ENCODE measurements at regions not wholly inside any gene's neighbourhood (a gene's known extent, or its start where the extent isn't known, plus 50 kb on each side); places are given as distances from the start of the nearest gene placed in this dataset.

DNA sequence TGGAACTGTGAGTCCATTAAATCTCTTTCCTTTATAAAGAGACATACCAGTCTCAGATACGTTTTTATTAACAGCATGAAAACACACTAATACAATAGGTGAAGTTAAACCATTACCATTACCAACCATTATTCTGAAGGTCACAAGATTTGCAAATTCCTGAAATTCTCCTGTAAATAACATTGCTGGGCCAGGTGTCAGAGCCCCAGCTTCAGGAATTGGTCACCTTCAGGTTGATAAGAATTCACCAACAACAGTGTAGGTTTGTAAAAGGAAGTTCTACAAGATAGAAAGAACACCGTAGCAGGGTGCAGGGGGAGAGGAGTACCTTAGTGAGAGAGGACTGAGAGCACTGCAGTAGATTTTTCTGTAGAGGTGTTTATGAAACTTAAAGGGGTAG lies 644.3 kb downstream of the CDY2B start:
- TF ChIP-seq POLR2A (IDR thresholded peaks at IDR 0.05) (no peak), POLR2AphosphoS5 (IDR thresholded peaks at IDR 0.05) (no peak), CTCF (IDR thresholded peaks at IDR 0.05) (no peak), EP300 (IDR thresholded peaks at IDR 0.05) (no peak)
- no peaks in the 10 kb centered on the region for H3K27me3 ChIP-seq
- no peak overlapping the region for H3K27ac ChIP-seq
- intact Hi-C loops (cut with DNase I; ENCODE audit: low total_unique reads) = no loop called here
- no peak for DNase-seq
- 32 to 56% (median 55%) methylated on average over 2 of the region's 2 CpGs; no CpG with 5 or more reads in 2 of the 5 donors for WGBS, 5 donors
- no peak overlapping the region for H3K4me3 ChIP-seq
- no peaks in the 10 kb centered on the region for H3K36me3 ChIP-seq
- H3K9me3 ChIP-seq = peaks cover 0 to 5% (median 0%) of the 10 kb centered on the region in 4 donors
- no peaks in the 10 kb centered on the region for H3K4me1 ChIP-seq

DNA sequence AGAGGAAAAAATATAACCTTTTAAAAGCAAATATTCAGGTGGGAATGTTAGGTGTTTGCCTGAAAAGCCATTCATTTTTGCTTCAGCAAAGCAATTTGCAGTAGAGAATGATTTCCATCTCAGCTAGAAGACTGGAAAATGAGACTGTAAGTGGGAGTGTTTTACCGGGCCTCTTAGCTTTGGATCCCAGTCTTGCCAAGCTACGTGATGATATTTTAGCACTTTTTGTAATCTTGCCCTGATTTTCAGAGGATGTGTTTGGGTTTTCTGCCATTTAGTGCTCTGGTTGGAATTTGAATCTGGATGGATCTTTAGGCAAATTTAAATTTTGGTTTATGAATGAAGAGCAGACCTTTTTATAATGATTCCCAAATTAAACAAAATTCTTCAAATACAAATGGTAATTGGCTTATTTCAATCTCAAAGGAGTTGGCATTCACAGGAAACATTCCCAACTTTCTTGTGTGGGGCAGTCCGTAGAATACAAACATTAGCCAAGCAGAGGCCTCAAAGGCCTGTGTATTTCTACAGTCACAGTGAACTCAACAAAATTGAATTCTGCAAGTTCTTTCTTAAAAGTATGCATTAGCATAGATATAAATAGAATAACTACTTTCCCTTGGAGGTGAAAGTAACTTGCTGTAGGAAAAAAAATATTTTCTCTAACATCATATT lies 646.4 kb downstream of the CDY2B start:
- no peak for DNase-seq
- intact Hi-C loops (cut with DNase I; ENCODE audit: low total_unique reads) = no loop called here
- Histone ChIP-seq H3K4me1 (no peaks in the 10 kb centered on the region), H3K9me3 (no peaks in the 10 kb centered on the region), H3K36me3 (no peaks in the 10 kb centered on the region), H3K27me3 (no peaks in the 10 kb centered on the region), H3K27ac (no peak overlapping the region), H3K4me3 (no peak overlapping the region)
- 27 to 29% (median 28%) methylated on average over 3 of the region's 3 CpGs; no CpG with 5 or more reads in 2 of the 5 donors for WGBS, 5 donors
- TF ChIP-seq POLR2A (IDR thresholded peaks at IDR 0.05) = no peak
- TF ChIP-seq POLR2AphosphoS5 (IDR thresholded peaks at IDR 0.05) = no peak
- no peak for TF ChIP-seq CTCF (IDR thresholded peaks at IDR 0.05)
- TF ChIP-seq EP300 (IDR thresholded peaks at IDR 0.05) = no peak

GRCh38 chrY:17231994-17232393 lies 648.0 kb downstream of the CDY2B start:
- no peak overlapping the region for H3K4me3 ChIP-seq
- 69 to 79% (median 78%) methylated on average over 3 of the region's 3 CpGs; no CpG with 5 or more reads in 2 of the 5 donors for WGBS, 5 donors

DNA sequence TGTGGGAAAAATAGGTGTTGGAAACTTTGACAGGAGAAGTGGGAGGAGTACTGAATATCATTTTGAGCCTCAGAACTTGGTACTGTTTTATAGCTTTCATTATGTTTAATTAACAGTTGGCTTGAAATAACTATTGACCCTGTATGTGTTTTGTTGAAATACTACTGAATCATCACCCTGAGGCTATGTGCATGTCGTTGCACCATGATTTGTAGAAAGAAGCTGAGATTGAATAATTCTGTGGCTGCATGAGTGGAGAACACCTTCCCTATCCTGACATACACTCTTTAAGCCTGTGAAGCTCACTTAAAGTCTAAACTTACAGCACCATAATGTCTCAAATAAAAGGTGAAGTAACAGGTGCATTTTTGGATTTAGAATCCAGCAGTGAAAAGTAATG lies 656.5 kb downstream of the CDY2B start:
- DNase-seq = no peak
- no peaks in the 10 kb centered on the region for H3K9me3 ChIP-seq
- TF ChIP-seq CTCF (IDR thresholded peaks at IDR 0.05) = no peak
- TF ChIP-seq POLR2A (IDR thresholded peaks at IDR 0.05) = no peak
- TF ChIP-seq EP300 (IDR thresholded peaks at IDR 0.05) = no peak
- TF ChIP-seq POLR2AphosphoS5 (IDR thresholded peaks at IDR 0.05) = no peak
- H3K36me3 ChIP-seq = no peaks in the 10 kb centered on the region
- H3K4me1 ChIP-seq = no peaks in the 10 kb centered on the region
- intact Hi-C loops (cut with DNase I; ENCODE audit: low total_unique reads) = no loop called here
- WGBS, 5 donors = 25 to 55% (median 50%) methylated on average over 1 of the region's 1 CpG; no CpG with 5 or more reads in 2 of the 5 donors
- H3K4me3 ChIP-seq = no peak overlapping the region
- no peaks in the 10 kb centered on the region for H3K27me3 ChIP-seq
- no peak overlapping the region for H3K27ac ChIP-seq

More at GRCh38 chrY:17231994-17232393, 648.0 kb downstream of the CDY2B start:
- H3K36me3 ChIP-seq = no peaks in the 10 kb centered on the region
- no peak for DNase-seq
- no peaks in the 10 kb centered on the region for H3K27me3 ChIP-seq
- H3K4me1 ChIP-seq = no peaks in the 10 kb centered on the region
- intact Hi-C loops (cut with DNase I; ENCODE audit: low total_unique reads) = no loop called here
- H3K27ac ChIP-seq = no peak overlapping the region
- TF ChIP-seq CTCF (IDR thresholded peaks at IDR 0.05) (no peak), EP300 (IDR thresholded peaks at IDR 0.05) (no peak)
- H3K9me3 ChIP-seq = no peaks in the 10 kb centered on the region
